ENCODE measurements at regions not wholly inside any gene's neighbourhood (a gene's known extent, or its start where the extent isn't known, plus 50 kb on each side); places are given as distances from the start of the nearest gene placed in this dataset.
"Not testable (repeated sequence)": the region's sequence is repeated elsewhere in the genome, so short reads cannot be mapped to it uniquely, and the experiment has no call there.

DNA sequence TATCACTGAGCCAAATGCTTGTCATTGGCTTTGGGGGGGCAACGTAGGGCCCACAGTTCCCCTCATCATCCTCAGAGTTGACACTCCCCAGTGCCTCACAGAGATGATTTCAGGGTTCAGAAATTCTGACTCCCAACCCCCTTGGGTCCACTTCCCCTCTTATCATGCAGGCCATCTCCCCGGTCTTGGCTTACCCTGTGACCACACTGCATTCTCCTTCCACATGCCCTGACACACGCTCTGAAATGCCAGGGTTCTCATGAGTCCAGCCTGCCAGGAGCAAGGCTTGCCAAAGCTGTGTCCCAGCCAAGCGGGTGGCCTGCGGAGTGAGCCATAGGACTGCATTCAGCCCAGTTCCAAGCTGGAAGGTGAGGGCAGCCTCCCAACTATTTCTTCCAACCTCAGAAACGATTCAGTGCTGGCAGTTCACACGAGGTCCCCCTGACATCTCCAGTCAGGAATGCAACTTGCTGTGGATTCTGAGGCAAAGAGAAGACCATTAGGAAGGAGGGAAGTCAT, 101.2 kb downstream of the SMIM20 start:
- Mint-ChIP-seq H3K9me3 (peaks cover 6% of the 10 kb centered on the region), H3K4me3 (no peak overlapping the region)
- TF ChIP-seq CTCF (IDR thresholded peaks at IDR 0.05; ENCODE audit: unreplicated experiment in 3 of 3) = no peak

DNA sequence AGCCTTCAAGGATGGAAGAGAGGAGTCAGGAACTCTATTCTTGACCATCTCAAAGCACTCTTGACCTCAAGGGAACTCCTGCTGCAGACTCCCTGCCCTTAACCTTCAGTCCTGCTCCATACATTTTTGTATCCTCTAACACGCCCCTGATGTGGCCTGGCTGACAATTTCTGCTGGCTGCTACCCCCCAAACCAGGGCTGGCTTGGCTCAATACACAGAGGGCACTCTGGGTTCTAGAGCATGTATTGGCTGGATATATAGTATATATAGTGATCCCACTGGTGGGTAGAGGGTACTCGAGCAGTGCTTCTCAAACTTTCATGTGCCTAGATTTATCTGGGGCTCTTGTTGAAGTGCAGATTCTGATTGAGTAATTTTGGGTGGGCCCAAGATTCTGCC, 101.9 kb downstream of the SMIM20 start:
- Mint-ChIP-seq H3K4me1 (peaks cover 8% of the 10 kb centered on the region), H3K27ac (no peak overlapping the region), H3K27me3 (ENCODE audit: low read depth) (peaks cover 8% of the 10 kb centered on the region), H3K9me3 (peaks cover 2% of the 10 kb centered on the region), H3K36me3 (ENCODE audit: low read depth) (no peaks in the 10 kb centered on the region), H3K4me3 (no peak overlapping the region)
- TF ChIP-seq CTCF (IDR thresholded peaks at IDR 0.05; ENCODE audit: unreplicated experiment in 3 of 3) = no peak

More for the DNA sequence above, 101.2 kb downstream of the SMIM20 start:
- Mint-ChIP-seq H3K27me3 (ENCODE audit: low read depth) (peaks cover 8% of the 10 kb centered on the region), H3K4me1 (peaks cover 4% of the 10 kb centered on the region), H3K27ac (no peak overlapping the region), H3K36me3 (ENCODE audit: low read depth) (no peaks in the 10 kb centered on the region)

DNA sequence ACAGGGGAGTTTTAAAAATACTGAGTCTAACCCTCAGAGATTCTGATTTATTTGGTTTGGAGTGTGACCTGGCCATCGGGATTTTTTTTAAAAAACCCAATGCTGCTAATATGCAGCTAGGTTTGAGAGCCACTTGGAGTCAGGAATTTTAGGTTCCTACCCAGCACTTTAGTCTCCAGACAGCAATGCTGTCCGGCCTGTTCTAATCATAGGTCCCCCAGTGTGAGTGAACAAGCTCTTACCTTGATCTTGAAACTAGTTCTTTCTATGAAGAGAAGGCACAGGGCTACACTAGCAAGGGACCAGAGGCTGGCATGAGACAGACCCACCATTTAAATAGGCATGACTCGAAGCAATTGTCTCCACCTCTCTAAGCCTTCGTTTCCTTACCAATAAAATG, 103.5 kb downstream of the SMIM20 start:
- no peaks in the 10 kb centered on the region for H3K36me3 Mint-ChIP-seq (ENCODE audit: low read depth)
- TF ChIP-seq CTCF (IDR thresholded peaks at IDR 0.05; ENCODE audit: unreplicated experiment in 3 of 3) = no peak
- H3K9me3 Mint-ChIP-seq = no peaks in the 10 kb centered on the region

DNA sequence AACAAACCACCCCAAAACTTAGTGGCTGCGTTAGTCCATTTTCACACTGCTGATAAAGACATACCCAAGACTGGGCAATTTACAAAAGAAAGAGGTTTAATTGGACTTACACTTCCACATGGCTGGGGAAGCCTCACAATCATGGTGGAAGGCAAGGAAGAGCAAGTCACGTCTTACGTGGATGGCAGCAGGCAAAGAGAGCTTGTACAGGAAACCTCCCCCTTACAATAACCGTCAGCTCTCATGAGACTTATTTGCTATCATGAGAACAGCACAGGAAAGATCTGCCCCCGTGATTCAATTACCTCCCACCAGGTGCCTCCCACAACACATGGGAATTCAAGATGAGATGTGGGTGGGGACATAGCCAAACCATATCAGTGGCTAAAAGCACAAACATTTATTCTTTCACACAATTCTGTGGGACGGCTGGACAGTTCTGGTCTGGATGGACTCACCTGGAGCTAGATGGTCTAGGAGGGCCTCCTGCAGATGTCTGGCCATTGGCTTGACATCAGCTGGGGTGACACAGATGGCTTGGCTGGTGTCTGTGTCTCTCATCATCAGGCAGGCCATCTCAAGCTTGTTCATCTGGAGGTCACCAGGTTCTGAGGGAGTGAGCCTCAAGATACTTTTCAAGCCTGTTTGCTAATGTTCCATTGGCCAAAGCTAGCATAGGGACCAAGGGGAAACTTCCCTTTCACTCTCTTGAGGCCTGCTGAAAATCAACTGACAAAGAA, 104.1 kb downstream of the SMIM20 start:
- H3K27ac Mint-ChIP-seq; H3K4me3 Mint-ChIP-seq; H3K27me3 Mint-ChIP-seq (ENCODE audit: low read depth); H3K9me3 Mint-ChIP-seq; H3K36me3 Mint-ChIP-seq (ENCODE audit: low read depth): not testable (repeated sequence)
- peaks cover 31% of the 10 kb centered on the region for H3K4me1 Mint-ChIP-seq

More for the DNA sequence above, 103.5 kb downstream of the SMIM20 start:
- H3K4me1 Mint-ChIP-seq = peaks cover 25% of the 10 kb centered on the region
- no peak overlapping the region for H3K4me3 Mint-ChIP-seq
- no peak overlapping the region for H3K27ac Mint-ChIP-seq
- H3K27me3 Mint-ChIP-seq (ENCODE audit: low read depth) = peaks cover under 1% of the 10 kb centered on the region

DNA sequence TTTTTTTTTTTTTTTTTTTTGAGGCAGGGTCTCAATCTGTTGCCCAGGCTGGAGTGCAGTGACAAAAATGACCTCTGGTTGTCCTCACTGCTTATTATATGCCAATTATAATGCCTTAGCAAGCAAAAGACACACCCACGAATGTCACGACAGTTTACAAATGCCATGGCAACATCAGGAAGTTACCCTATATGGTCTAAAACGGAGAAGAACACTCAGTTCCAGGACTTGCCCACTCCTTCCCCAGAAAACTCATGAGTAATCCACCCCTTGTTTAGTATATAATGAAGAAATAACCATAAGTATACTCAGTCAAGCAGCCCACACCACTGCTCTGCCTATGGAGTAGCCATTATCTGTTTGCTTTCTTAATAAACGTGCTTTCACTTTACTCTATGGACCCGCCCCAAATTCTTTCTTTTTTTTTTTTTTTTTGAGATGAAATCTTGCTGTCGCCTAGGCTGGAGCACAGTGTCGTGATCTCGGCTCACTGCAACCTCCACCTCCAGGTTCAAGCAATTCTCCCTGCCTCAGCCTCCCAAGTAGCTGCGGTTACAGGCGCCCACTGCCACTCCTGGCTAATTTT, 106.2 kb downstream of the SMIM20 start:
- Mint-ChIP-seq H3K4me1 (peaks cover 44% of the 10 kb centered on the region), H3K27ac (peak overlapping the region in 1 of 3 experiments; percentile 84), H3K36me3 (ENCODE audit: low read depth) (no peaks in the 10 kb centered on the region), H3K4me3 (no peak overlapping the region), H3K9me3 (no peaks in the 10 kb centered on the region), H3K27me3 (ENCODE audit: low read depth) (no peaks in the 10 kb centered on the region)
- TF ChIP-seq CTCF (IDR thresholded peaks at IDR 0.05; ENCODE audit: unreplicated experiment in 3 of 3) = no peak

DNA sequence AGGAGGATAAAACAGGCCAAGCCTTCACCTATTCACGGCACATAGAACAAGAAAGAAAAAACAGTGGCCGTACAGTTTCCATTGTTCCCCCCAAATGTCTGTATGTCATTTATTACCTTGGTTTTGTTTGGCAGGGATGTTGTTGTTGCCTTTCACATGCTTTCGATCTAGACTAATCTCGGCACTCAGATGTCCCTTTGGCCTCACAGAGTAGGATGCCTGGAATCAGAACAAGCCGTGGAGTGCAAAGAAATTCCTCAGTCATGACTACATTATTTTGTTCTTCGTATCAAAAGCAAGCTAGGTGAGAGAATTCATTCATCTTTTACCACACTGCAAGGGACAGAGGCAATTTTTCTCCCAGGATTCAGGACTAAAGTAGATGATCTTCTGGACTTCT, 106.9 kb downstream of the SMIM20 start:
- Mint-ChIP-seq H3K36me3 (ENCODE audit: low read depth) (no peaks in the 10 kb centered on the region), H3K4me1 (peaks cover 46% of the 10 kb centered on the region), H3K27ac (peak overlapping the region in 2 of 3 experiments; percentile 61 to 84), H3K4me3 (no peak overlapping the region), H3K27me3 (ENCODE audit: low read depth) (no peaks in the 10 kb centered on the region), H3K9me3 (no peaks in the 10 kb centered on the region)
- no peak for TF ChIP-seq CTCF (IDR thresholded peaks at IDR 0.05; ENCODE audit: unreplicated experiment in 3 of 3)
